H1 (cell line): ENCODE measurements at regions not wholly inside any gene's neighbourhood (a gene's known extent, or its start where the extent isn't known, plus 50 kb on each side); places are given as distances from the start of the nearest gene placed in this dataset.

Experiments
- CTCF ChIA-PET: fragments of 300-600 bp; sonication (Branson Sonifier 250); formaldehyde crosslinking; loops from one replicate; lab custom pipeline; 2021; ENCODE audit not compliant: partially characterized antibody; lab: Charles Lee
- POLR2A ChIA-PET: fragments of 300-600 bp; sonication (Branson Sonifier 250); formaldehyde crosslinking; loops from one replicate; lab custom pipeline; 2021; ENCODE audit warnings: inconsistent platforms; ENCODE audit not compliant: partially characterized antibody; lab: Charles Lee
- DNase-seq, 2 experiments: peaks; one replicate each; pipeline versions ENCODE4 v3.0.0 to v3.0.0-alpha.2; 2010 to 2022; ENCODE audit warnings: low spot score in 2 of 2, low read depth in 1 of 2, mixed read lengths in 1 of 2
- FAIRE-seq: peaks from 2 replicates; lab custom pipeline; 2011; peaks lifted over from hg19 to GRCh38; lab: Jason Lieb, UNC
- H2AFZ ChIP-seq: 2 replicates; pipeline ENCODE4 v1.8.1; 2012; ENCODE audit warnings: low read length, inconsistent platforms
- H2AK5ac ChIP-seq: 2 replicates; pipeline ENCODE4 v1.6.1; 2013; ENCODE audit warnings: low read depth, low read length
- H2BK120ac ChIP-seq: replicated peaks from 2 replicates; pipeline ENCODE3; 2013; ENCODE audit warnings: low read depth, low read length, inconsistent platforms
- H2BK12ac ChIP-seq: 2 replicates; pipeline ENCODE4 v1.6.1; 2013; ENCODE audit warnings: low read depth, low read length
- H2BK15ac ChIP-seq: 2 replicates; pipeline ENCODE4 v1.6.1; 2013; ENCODE audit warnings: low read length
- H2BK20ac ChIP-seq: 2 replicates; pipeline ENCODE4 v1.6.1; 2013; ENCODE audit warnings: low read length
- H2BK5ac ChIP-seq: 2 replicates; pipeline ENCODE4 v1.6.1; 2013; ENCODE audit warnings: low read depth, low read length
- H3K14ac ChIP-seq: 2 replicates; pipeline ENCODE4 v1.6.1; 2013; ENCODE audit warnings: inconsistent platforms; ENCODE audit not compliant: insufficient read length
- H3K18ac ChIP-seq: 2 replicates; pipeline ENCODE4 v1.6.1; 2013; ENCODE audit warnings: low read length; ENCODE audit errors: extremely low read depth
- H3K23ac ChIP-seq: 2 replicates; pipeline ENCODE4 v1.6.1; 2013; ENCODE audit warnings: inconsistent platforms; ENCODE audit not compliant: insufficient read length
- H3K23me2 ChIP-seq: 2 replicates; pipeline ENCODE4 v1.6.1; 2013; ENCODE audit warnings: low read depth, low read length
- H3K27ac ChIP-seq: 2 replicates; pipeline ENCODE4 v1.6.1; 2011; ENCODE audit warnings: low read depth, low read length, inconsistent platforms
- H3K27me3 ChIP-seq, 4 experiments: replicated peaks in 1 of 4; 1 replicate in 1 of 4; 2 replicates in 3 of 4; pipeline versions ENCODE4 v1.6.1 to v1.8.1; 2011 to 2013; ENCODE audit warnings: low read length in 3 of 4, mild to moderate bottlenecking in 3 of 4, inconsistent platforms in 2 of 4, mixed read lengths in 2 of 4, moderate library complexity in 1 of 4; ENCODE audit not compliant: control insufficient read depth in 3 of 4, insufficient read depth in 3 of 4; ENCODE audit errors: extremely low read depth in 1 of 4
- H3K36me3 ChIP-seq, 4 experiments: 2 replicates each; pipeline versions ENCODE4 v1.6.1 to v1.8.1; 2011 to 2013; ENCODE audit warnings: mild to moderate bottlenecking in 4 of 4, low read length in 3 of 4, moderate library complexity in 2 of 4, control low read depth in 1 of 4, inconsistent platforms in 1 of 4; ENCODE audit not compliant: insufficient read depth in 4 of 4, control insufficient read depth in 2 of 4
- H3K4ac ChIP-seq: replicated peaks from 2 replicates; pipeline ENCODE3; 2013; ENCODE audit warnings: low read length, low read depth, mixed read lengths, inconsistent platforms; ENCODE audit not compliant: insufficient read length
- H3K4me1 ChIP-seq, 4 experiments: replicated peaks in 1 of 4; 1 replicate in 1 of 4; 2 replicates in 3 of 4; pipeline versions ENCODE4 v1.6.1 to v1.8.1; 2011 to 2013; ENCODE audit warnings: low read length in 3 of 4, inconsistent platforms in 2 of 4, mixed read lengths in 1 of 4; ENCODE audit not compliant: insufficient read depth in 4 of 4, control insufficient read depth in 3 of 4
- H3K4me2 ChIP-seq, 2 experiments: 2 replicates each; pipeline versions ENCODE4 v1.6.1 to v1.8.1; 2011 to 2013; ENCODE audit warnings: low read depth in 2 of 2, low read length in 2 of 2, control low read depth in 1 of 2, inconsistent platforms in 1 of 2, mild to moderate bottlenecking in 1 of 2; ENCODE audit not compliant: insufficient read depth in 1 of 2
- H3K4me3 ChIP-seq, 4 experiments: fragments of 200-600, 300-600 bp in 1 of 4; sonication (generic), shearing (Covaris generic), sonication (Bioruptor Twin) in 1 of 4; 2 replicates each; pipeline versions ENCODE4 v1.5.1 to v1.8.1; 2011 to 2016; ENCODE audit warnings: low read length in 4 of 4, low read depth in 3 of 4, control low read depth in 2 of 4, inconsistent platforms in 2 of 4, mild to moderate bottlenecking in 2 of 4, mixed read lengths in 1 of 4, moderate library complexity in 1 of 4; ENCODE audit not compliant: insufficient read depth in 2 of 4; ENCODE audit errors: extremely low read depth in 1 of 4
- H3K56ac ChIP-seq: replicated peaks from 2 replicates; pipeline ENCODE3; 2013; ENCODE audit warnings: low read depth, mild to moderate bottlenecking, mixed read lengths, low read length, inconsistent platforms; ENCODE audit not compliant: insufficient read length
- H3K79me1 ChIP-seq: 2 replicates; pipeline ENCODE4 v1.6.1; 2013; ENCODE audit warnings: low read depth, low read length, control low read depth
- H3K79me2 ChIP-seq, 2 experiments: 2 replicates each; pipeline versions ENCODE4 v1.6.1 to v1.8.1; 2012 to 2013; ENCODE audit warnings: low read length in 2 of 2, mild to moderate bottlenecking in 2 of 2, inconsistent platforms in 1 of 2; ENCODE audit not compliant: insufficient read depth in 2 of 2, control insufficient read depth in 1 of 2
- H3K9ac ChIP-seq, 4 experiments: replicated peaks in 1 of 4; 1 replicate in 1 of 4; 2 replicates in 3 of 4; pipeline versions ENCODE4 v1.6.1 to v1.8.1; 2011 to 2013; ENCODE audit warnings: low read depth in 3 of 4, low read length in 3 of 4, control low read depth in 2 of 4, mild to moderate bottlenecking in 2 of 4, moderate library complexity in 2 of 4, inconsistent platforms in 1 of 4; ENCODE audit errors: extremely low read depth in 1 of 4
- H3K9me3 ChIP-seq, 2 experiments: 2 replicates each; pipeline versions ENCODE4 v1.6.1 to v1.8.1; 2012 to 2013; ENCODE audit warnings: mild to moderate bottlenecking in 2 of 2, moderate library complexity in 2 of 2, control low read depth in 1 of 2, inconsistent platforms in 1 of 2, low read depth in 1 of 2, low read length in 1 of 2, mixed read lengths in 1 of 2; ENCODE audit not compliant: insufficient read depth in 2 of 2
- H4K20me1 ChIP-seq, 2 experiments: replicated peaks in 1 of 2; 2 replicates each; pipeline versions ENCODE3 to v1.8.1; 2011 to 2013; ENCODE audit warnings: inconsistent platforms in 2 of 2, low read length in 2 of 2, mild to moderate bottlenecking in 1 of 2; ENCODE audit not compliant: insufficient read depth in 2 of 2, control insufficient read depth in 1 of 2
- H4K5ac ChIP-seq: 2 replicates; pipeline ENCODE4 v1.6.1; 2013; ENCODE audit warnings: low read length, low read depth, mixed read lengths, inconsistent platforms; ENCODE audit not compliant: insufficient read length
- H4K8ac ChIP-seq: 2 replicates; pipeline ENCODE4 v1.8.0; 2013; ENCODE audit warnings: mild to moderate bottlenecking, moderate library complexity, low read length, inconsistent platforms; ENCODE audit not compliant: insufficient read depth; ENCODE audit errors: extremely low read depth
- H4K91ac ChIP-seq: replicated peaks from 2 replicates; pipeline ENCODE3; 2013; ENCODE audit warnings: low read length, mixed read lengths, inconsistent platforms; ENCODE audit not compliant: insufficient read length
- CHD1 ChIP-seq: IDR thresholded peaks from 2 replicates; pipeline ENCODE4 v1.6.1; 2012; ENCODE audit warnings: low read depth, low read length, improper control_type of control experiment
- CREB1 ChIP-seq: IDR thresholded peaks from 2 replicates; pipeline ENCODE4 v1.6.1; 2012; ENCODE audit warnings: inconsistent platforms
- EGR1 ChIP-seq: IDR thresholded peaks from 2 replicates; pipeline ENCODE4 v1.6.1; 2011; ENCODE audit warnings: low read depth, low read length, borderline replicate concordance
- GABPA ChIP-seq: IDR thresholded peaks from 2 replicates; pipeline ENCODE4 v1.6.1; 2011; ENCODE audit warnings: mild to moderate bottlenecking, low read length, moderate library complexity, borderline replicate concordance; ENCODE audit not compliant: insufficient read depth
- JUN ChIP-seq: IDR thresholded peaks from 2 replicates; pipeline ENCODE4 v1.6.1; 2011; ENCODE audit warnings: low read depth, mild to moderate bottlenecking, improper control_type of control experiment, low read length
- POLR2AphosphoS5 ChIP-seq: IDR thresholded peaks from 2 replicates; pipeline ENCODE4 v1.6.1; 2011; ENCODE audit warnings: low read depth, low read length
- RAD21 ChIP-seq, 2 experiments: IDR thresholded peaks in 1 of 2; conservative IDR thresholded peaks in 1 of 2; 2 replicates each; pipeline ENCODE4 v1.6.1; 2011; ENCODE audit warnings: low read depth in 2 of 2, low read length in 2 of 2, improper control_type of control experiment in 1 of 2, inconsistent platforms in 1 of 2, mild to moderate bottlenecking in 1 of 2, moderate library complexity in 1 of 2
- SIX5 ChIP-seq: IDR thresholded peaks from 2 replicates; pipeline ENCODE4 v1.6.1; 2011; ENCODE audit warnings: mild to moderate bottlenecking, low read depth, low read length
- TAF1 ChIP-seq: IDR thresholded peaks from 2 replicates; pipeline ENCODE4 v1.6.1; 2011; ENCODE audit warnings: mild to moderate bottlenecking, low read depth, low read length
- TAF7 ChIP-seq: optimal IDR thresholded peaks from 2 replicates; pipeline ENCODE3; 2011; ENCODE audit warnings: low read depth, mild to moderate bottlenecking, inconsistent platforms, low read length, moderate library complexity, borderline replicate concordance
- WGBS, 2 experiments: shearing (Covaris generic) in 1 of 2; methylation state at CpG; one replicate each; pipeline versions ENCODE4 v1.1.6 to v1.1.7; 2013 to 2015; ENCODE audit warnings: low lambda C conversion rate in 2 of 2, mixed read lengths in 2 of 2, inconsistent platforms in 1 of 2, low coverage in 1 of 2, missing lambda C conversion rate in 1 of 2; ENCODE audit not compliant: insufficient replicate concordance in 2 of 2, insufficient coverage in 1 of 2, insufficient read length in 1 of 2; ENCODE audit errors: extremely low coverage in 1 of 2, missing lambda C conversion rate in 1 of 2; 5-methylcytosine and 5-hydroxymethylcytosine counted together
- TF ChIP-seq, protein P1 (sequence below): IDR thresholded peaks from 2 replicates; pipeline ENCODE4 v1.6.1; 2011; ENCODE audit warnings: low read length, improper control_type of control experiment

DNA sequence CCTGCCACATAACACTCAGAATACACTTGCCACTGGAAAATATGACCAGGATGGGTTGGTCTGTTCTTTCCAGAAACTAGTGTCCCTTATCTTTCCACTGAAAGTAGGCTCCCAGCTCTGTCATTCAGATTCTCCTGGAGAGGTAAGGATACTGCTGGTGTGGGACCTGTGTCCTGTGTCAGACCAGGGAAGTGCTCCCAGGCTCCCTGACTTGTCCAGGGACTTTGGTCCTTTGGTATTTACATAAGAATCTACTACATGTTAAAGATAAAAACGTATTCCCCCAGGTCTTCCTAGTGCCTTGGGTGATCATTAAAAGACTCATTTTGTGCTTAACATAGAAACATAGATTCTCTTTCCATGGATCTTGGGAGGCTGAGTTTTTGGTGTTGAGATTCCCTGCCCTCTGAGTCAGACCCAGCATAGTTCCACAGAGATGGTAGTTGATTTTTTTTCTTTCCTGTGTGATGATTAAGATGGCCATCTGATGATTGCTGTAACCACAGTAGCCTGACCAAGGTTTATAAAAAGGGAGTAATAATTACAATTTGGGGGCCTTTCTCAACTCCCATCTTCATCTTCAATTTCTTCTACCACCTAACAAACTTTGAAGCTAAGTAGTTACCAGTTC, 159.8 kb upstream of the JADE1 start:
- H2BK15ac ChIP-seq, result no peak overlapping the region
- peak overlapping the region; percentile 12 for H2BK120ac ChIP-seq
- H2BK12ac ChIP-seq, result peak overlapping the region; percentile 86
- no peak overlapping the region; the same call in 1 of the 2 replicates for H4K8ac ChIP-seq
- H3K27me3 ChIP-seq, result no peaks in the 10 kb centered on the region
- no peak overlapping the region for H3K9ac ChIP-seq
- no peak for FAIRE-seq
- peak overlapping the region; percentile 65; the same call in 1 of the 2 replicates for H3K18ac ChIP-seq
- H3K4me3 ChIP-seq, result no peak overlapping the region
- no peak overlapping the region for H3K4me2 ChIP-seq
- 0 out of 2 replicates have a peak overlapping the region, but pooled peaks have one; percentile 8 for H2AFZ ChIP-seq
- 0 out of 2 replicates have a peak overlapping the region, but pooled peaks have one; percentile 72 for H2AK5ac ChIP-seq
- no peaks in the 10 kb centered on the region for H4K20me1 ChIP-seq
- H3K79me1 ChIP-seq, result no peaks in the 10 kb centered on the region; the same call in 1 of the 2 replicates
- DNase-seq, result peak in 1 of 2 experiments; percentile 38
- peak overlapping the region; percentile 89; the same call in 1 of the 2 replicates for H2BK5ac ChIP-seq
- H3K4ac ChIP-seq, result no peak overlapping the region
- H3K27ac ChIP-seq, result no peak overlapping the region
- H3K56ac ChIP-seq, result no peak overlapping the region
- H4K91ac ChIP-seq, result peak overlapping the region; percentile 62
- peaks cover 1 to 4% (median 3%) of the 10 kb centered on the region in 4 experiments; a peak in 4 of 7 replicates for H3K4me1 ChIP-seq
- 43% methylated on average over 1 of the region's 1 CpG; no CpG with 5 or more reads in 1 of the 2 experiments for WGBS, 2 experiments
- H3K36me3 ChIP-seq, result no peaks in the 10 kb centered on the region; a peak in 1 of 8 replicates
- H3K14ac ChIP-seq, result no peak overlapping the region
- ChIA-PET CTCF (interaction anchor here (0.8 kb wide), 1 partner anchor 8 kb away, joined by 3 read pairs; no protein-coding TSS in a partner anchor), POLR2A (no interaction called here)
- H3K23ac ChIP-seq, result no peak overlapping the region
- H2BK20ac ChIP-seq, result peak overlapping the region; percentile 83
- H3K79me2 ChIP-seq, result no peaks in the 10 kb centered on the region
- peaks cover under 1 to 14% of the 10 kb centered on the region in 2 experiments; a peak in 3 of 4 replicates for H3K9me3 ChIP-seq
- no peak overlapping the region for H4K5ac ChIP-seq
- TF ChIP-seq EGR1 (no peak), TAF1 (no peak), POLR2AphosphoS5 (no peak), JUN (no peak), RAD21 (IDR thresholded peaks at IDR 0.05 in 1 of 2, conservative IDR thresholded peaks at IDR 0.05 in 1 of 2; ENCODE audit: low read depth in 2 of 2, low read length in 2 of 2) (no peak), SIX5 (no peak), CREB1 (no peak), CHD1 (no peak), TAF7 (no peak), GABPA (no peak)
- TF ChIP-seq, protein P1, sequence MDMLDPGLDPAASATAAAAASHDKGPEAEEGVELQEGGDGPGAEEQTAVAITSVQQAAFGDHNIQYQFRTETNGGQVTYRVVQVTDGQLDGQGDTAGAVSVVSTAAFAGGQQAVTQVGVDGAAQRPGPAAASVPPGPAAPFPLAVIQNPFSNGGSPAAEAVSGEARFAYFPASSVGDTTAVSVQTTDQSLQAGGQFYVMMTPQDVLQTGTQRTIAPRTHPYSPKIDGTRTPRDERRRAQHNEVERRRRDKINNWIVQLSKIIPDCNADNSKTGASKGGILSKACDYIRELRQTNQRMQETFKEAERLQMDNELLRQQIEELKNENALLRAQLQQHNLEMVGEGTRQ, result no peak
- no peaks in the 10 kb centered on the region for H3K23me2 ChIP-seq
